ENCODE measurements at regions not wholly inside any gene's neighbourhood (a gene's known extent, or its start where the extent isn't known, plus 50 kb on each side); places are given as distances from the start of the nearest gene placed in this dataset.

DNA sequence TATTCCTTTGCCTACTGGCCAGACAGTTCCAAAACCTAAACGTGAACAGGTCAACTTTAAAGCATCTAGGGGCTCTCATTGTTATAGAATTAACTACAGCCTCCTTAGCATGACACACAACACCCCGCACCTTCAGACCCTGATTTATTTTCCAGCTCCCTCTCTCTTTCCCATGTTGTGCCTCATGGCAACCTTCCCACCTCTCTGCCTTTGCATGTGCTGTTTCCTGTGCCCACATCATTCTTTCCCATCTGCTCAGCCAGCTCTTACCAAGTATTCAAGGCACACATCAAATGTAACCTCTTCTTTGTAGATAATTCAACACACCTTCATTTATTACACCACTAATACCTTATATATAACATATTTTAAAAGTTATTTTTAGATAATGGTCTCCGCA, 291.0 kb downstream of the COL12A1 start:
- TF ChIP-seq, protein P1, sequence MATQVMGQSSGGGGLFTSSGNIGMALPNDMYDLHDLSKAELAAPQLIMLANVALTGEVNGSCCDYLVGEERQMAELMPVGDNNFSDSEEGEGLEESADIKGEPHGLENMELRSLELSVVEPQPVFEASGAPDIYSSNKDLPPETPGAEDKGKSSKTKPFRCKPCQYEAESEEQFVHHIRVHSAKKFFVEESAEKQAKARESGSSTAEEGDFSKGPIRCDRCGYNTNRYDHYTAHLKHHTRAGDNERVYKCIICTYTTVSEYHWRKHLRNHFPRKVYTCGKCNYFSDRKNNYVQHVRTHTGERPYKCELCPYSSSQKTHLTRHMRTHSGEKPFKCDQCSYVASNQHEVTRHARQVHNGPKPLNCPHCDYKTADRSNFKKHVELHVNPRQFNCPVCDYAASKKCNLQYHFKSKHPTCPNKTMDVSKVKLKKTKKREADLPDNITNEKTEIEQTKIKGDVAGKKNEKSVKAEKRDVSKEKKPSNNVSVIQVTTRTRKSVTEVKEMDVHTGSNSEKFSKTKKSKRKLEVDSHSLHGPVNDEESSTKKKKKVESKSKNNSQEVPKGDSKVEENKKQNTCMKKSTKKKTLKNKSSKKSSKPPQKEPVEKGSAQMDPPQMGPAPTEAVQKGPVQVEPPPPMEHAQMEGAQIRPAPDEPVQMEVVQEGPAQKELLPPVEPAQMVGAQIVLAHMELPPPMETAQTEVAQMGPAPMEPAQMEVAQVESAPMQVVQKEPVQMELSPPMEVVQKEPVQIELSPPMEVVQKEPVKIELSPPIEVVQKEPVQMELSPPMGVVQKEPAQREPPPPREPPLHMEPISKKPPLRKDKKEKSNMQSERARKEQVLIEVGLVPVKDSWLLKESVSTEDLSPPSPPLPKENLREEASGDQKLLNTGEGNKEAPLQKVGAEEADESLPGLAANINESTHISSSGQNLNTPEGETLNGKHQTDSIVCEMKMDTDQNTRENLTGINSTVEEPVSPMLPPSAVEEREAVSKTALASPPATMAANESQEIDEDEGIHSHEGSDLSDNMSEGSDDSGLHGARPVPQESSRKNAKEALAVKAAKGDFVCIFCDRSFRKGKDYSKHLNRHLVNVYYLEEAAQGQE (IDR thresholded peaks at IDR 0.05; ENCODE audit: borderline replicate concordance): no peak
- no peak for TF ChIP-seq TAF1 (IDR thresholded peaks at IDR 0.05; ENCODE audit: low read depth)
- TF ChIP-seq RAD21 (conservative IDR thresholded peaks at IDR 0.05): no peak
- no peak for TF ChIP-seq MXI1 (conservative IDR thresholded peaks at IDR 0.05; ENCODE audit: poor library complexity, severe bottlenecking)
- no peak for TF ChIP-seq SMC3 (conservative IDR thresholded peaks at IDR 0.05; ENCODE audit: poor library complexity)
- TF ChIP-seq POLR2AphosphoS5 (IDR thresholded peaks at IDR 0.05): no peak
- no peak for TF ChIP-seq EP300 (conservative IDR thresholded peaks at IDR 0.05; ENCODE audit: poor library complexity, severe bottlenecking)
- TF ChIP-seq, protein P2, sequence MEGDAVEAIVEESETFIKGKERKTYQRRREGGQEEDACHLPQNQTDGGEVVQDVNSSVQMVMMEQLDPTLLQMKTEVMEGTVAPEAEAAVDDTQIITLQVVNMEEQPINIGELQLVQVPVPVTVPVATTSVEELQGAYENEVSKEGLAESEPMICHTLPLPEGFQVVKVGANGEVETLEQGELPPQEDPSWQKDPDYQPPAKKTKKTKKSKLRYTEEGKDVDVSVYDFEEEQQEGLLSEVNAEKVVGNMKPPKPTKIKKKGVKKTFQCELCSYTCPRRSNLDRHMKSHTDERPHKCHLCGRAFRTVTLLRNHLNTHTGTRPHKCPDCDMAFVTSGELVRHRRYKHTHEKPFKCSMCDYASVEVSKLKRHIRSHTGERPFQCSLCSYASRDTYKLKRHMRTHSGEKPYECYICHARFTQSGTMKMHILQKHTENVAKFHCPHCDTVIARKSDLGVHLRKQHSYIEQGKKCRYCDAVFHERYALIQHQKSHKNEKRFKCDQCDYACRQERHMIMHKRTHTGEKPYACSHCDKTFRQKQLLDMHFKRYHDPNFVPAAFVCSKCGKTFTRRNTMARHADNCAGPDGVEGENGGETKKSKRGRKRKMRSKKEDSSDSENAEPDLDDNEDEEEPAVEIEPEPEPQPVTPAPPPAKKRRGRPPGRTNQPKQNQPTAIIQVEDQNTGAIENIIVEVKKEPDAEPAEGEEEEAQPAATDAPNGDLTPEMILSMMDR (IDR thresholded peaks at IDR 0.05; ENCODE audit: poor library complexity, severe bottlenecking): no peak
- TF ChIP-seq EZH2 (IDR thresholded peaks at IDR 0.05; ENCODE audit: borderline replicate concordance, insufficient read depth, low read length, poor library complexity, severe bottlenecking): no peak
- Histone ChIP-seq H3F3A (ENCODE audit: insufficient read depth, low read length, poor library complexity, severe bottlenecking) (no peaks in the 10 kb centered on the region), H3K9me3 (ENCODE audit: low read length) (no peaks in the 10 kb centered on the region), H3K79me2 (replicated peaks; ENCODE audit: insufficient read depth, low read length) (no peaks in the 10 kb centered on the region), H3K9me2 (ENCODE audit: insufficient read depth, low read length) (no peaks in the 10 kb centered on the region), H3K27me3 (ENCODE audit: insufficient read depth, low read depth, low read length) (no peaks in the 10 kb centered on the region), H3K4me2 (ENCODE audit: low read length) (no peak overlapping the region), H3K27ac (ENCODE audit: low read length) (no peak overlapping the region), H3K9ac (ENCODE audit: low read length) (no peak overlapping the region), H3K36me3 (ENCODE audit: insufficient read depth, low read length) (no peaks in the 10 kb centered on the region), H2AFZ (ENCODE audit: low read depth, low read length) (no peak overlapping the region), H3K4me3 (ENCODE audit: low read length) (no peak overlapping the region), H4K20me1 (ENCODE audit: insufficient read depth) (no peaks in the 10 kb centered on the region)

GRCh38 chr6:74912234-74912633, 293.6 kb downstream of the COL12A1 start:
- Histone ChIP-seq H3K27ac (ENCODE audit: low read length) (no peak overlapping the region), H3K36me3 (ENCODE audit: insufficient read depth, low read length) (no peaks in the 10 kb centered on the region), H3K9me3 (ENCODE audit: low read length) (no peaks in the 10 kb centered on the region), H4K20me1 (ENCODE audit: insufficient read depth) (no peaks in the 10 kb centered on the region), H3K27me3 (ENCODE audit: insufficient read depth, low read depth, low read length) (no peaks in the 10 kb centered on the region), H3K4me3 (ENCODE audit: low read length) (no peak overlapping the region), H3K4me2 (ENCODE audit: low read length) (no peak overlapping the region), H3K9me2 (ENCODE audit: insufficient read depth, low read length) (no peaks in the 10 kb centered on the region), H3F3A (ENCODE audit: insufficient read depth, low read length, poor library complexity, severe bottlenecking) (no peaks in the 10 kb centered on the region), H2AFZ (ENCODE audit: low read depth, low read length) (no peak overlapping the region), H3K79me2 (replicated peaks; ENCODE audit: insufficient read depth, low read length) (no peaks in the 10 kb centered on the region), H3K9ac (ENCODE audit: low read length) (no peak overlapping the region)
- TF ChIP-seq POLR2AphosphoS5 (IDR thresholded peaks at IDR 0.05) (no peak), EZH2 (IDR thresholded peaks at IDR 0.05; ENCODE audit: borderline replicate concordance, insufficient read depth, low read length, poor library complexity, severe bottlenecking) (no peak), MXI1 (conservative IDR thresholded peaks at IDR 0.05; ENCODE audit: poor library complexity, severe bottlenecking) (no peak)
- TF ChIP-seq, protein P1 (IDR thresholded peaks at IDR 0.05; ENCODE audit: borderline replicate concordance): no peak

All from neural cell (in vitro differentiated cells).